ENCODE measurements at regions not wholly inside any gene's neighbourhood (a gene's known extent, or its start where the extent isn't known, plus 50 kb on each side); places are given as distances from the start of the nearest gene placed in this dataset.

GRCh38 chr3:8400911-8401310 lies 100.7 kb upstream of the LMCD1 start:
- no peak overlapping the region for H3K27ac ChIP-seq (ENCODE audit: low read length)
- no peak overlapping the region for H3K9ac ChIP-seq (ENCODE audit: low read length in 2 of 2)
- H3K4me3 ChIP-seq (ENCODE audit: low read length in 2 of 2) = no peak overlapping the region
- no peaks in the 10 kb centered on the region for H3K36me3 ChIP-seq (ENCODE audit: control insufficient read depth in 2 of 2, insufficient read depth in 2 of 2, low read length in 2 of 2)
- H3K4me1 ChIP-seq (ENCODE audit: control insufficient read depth, insufficient read depth, low read length) = no peaks in the 10 kb centered on the region
- no peaks in the 10 kb centered on the region for H3K27me3 ChIP-seq (ENCODE audit: control insufficient read depth in 1 of 2, insufficient read depth in 2 of 2, low read length in 2 of 2)
- peaks cover 3% of the 10 kb centered on the region in 2 donors for H3K9me3 ChIP-seq (ENCODE audit: control insufficient read depth in 2 of 2, low read length in 2 of 2)

GRCh38 chr3:8403996-8404395 lies 97.6 kb upstream of the LMCD1 start:
- Histone ChIP-seq H3K27ac (ENCODE audit: low read length) (no peak overlapping the region), H3K9ac (ENCODE audit: low read length in 2 of 2) (no peak overlapping the region), H3K4me3 (ENCODE audit: low read length in 2 of 2) (no peak overlapping the region), H3K4me1 (ENCODE audit: control insufficient read depth, insufficient read depth, low read length) (no peaks in the 10 kb centered on the region), H3K9me3 (ENCODE audit: control insufficient read depth in 2 of 2, low read length in 2 of 2) (peaks cover 3 to 9% of the 10 kb centered on the region in 2 donors), H3K27me3 (ENCODE audit: control insufficient read depth in 1 of 2, insufficient read depth in 2 of 2, low read length in 2 of 2) (no peaks in the 10 kb centered on the region), H3K36me3 (ENCODE audit: control insufficient read depth in 2 of 2, insufficient read depth in 2 of 2, low read length in 2 of 2) (no peaks in the 10 kb centered on the region)

GRCh38 chr3:8405144-8405543 lies 96.5 kb upstream of the LMCD1 start:
- Histone ChIP-seq H3K4me1 (ENCODE audit: control insufficient read depth, insufficient read depth, low read length) (no peaks in the 10 kb centered on the region), H3K27ac (ENCODE audit: low read length) (no peak overlapping the region), H3K9ac (ENCODE audit: low read length in 2 of 2) (no peak overlapping the region), H3K27me3 (ENCODE audit: control insufficient read depth in 1 of 2, insufficient read depth in 2 of 2, low read length in 2 of 2) (no peaks in the 10 kb centered on the region), H3K9me3 (ENCODE audit: control insufficient read depth in 2 of 2, low read length in 2 of 2) (peaks cover 3 to 9% of the 10 kb centered on the region in 2 donors), H3K4me3 (ENCODE audit: low read length in 2 of 2) (no peak overlapping the region), H3K36me3 (ENCODE audit: control insufficient read depth in 2 of 2, insufficient read depth in 2 of 2, low read length in 2 of 2) (no peaks in the 10 kb centered on the region)

GRCh38 chr3:8406479-8406878 lies 95.1 kb upstream of the LMCD1 start:
- H3K4me1 ChIP-seq (ENCODE audit: control insufficient read depth, insufficient read depth, low read length) = no peaks in the 10 kb centered on the region
- H3K36me3 ChIP-seq (ENCODE audit: control insufficient read depth in 2 of 2, insufficient read depth in 2 of 2, low read length in 2 of 2) = no peaks in the 10 kb centered on the region
- no peak overlapping the region for H3K27ac ChIP-seq (ENCODE audit: low read length)
- no peak overlapping the region for H3K9ac ChIP-seq (ENCODE audit: low read length in 2 of 2)
- peaks cover 3 to 9% of the 10 kb centered on the region in 2 donors for H3K9me3 ChIP-seq (ENCODE audit: control insufficient read depth in 2 of 2, low read length in 2 of 2)
- H3K4me3 ChIP-seq (ENCODE audit: low read length in 2 of 2) = no peak overlapping the region
- no peaks in the 10 kb centered on the region for H3K27me3 ChIP-seq (ENCODE audit: control insufficient read depth in 1 of 2, insufficient read depth in 2 of 2, low read length in 2 of 2)

- Histone ChIP-seq H3K36me3 (ENCODE audit: control insufficient read depth in 2 of 2, insufficient read depth in 2 of 2, low read length in 2 of 2) (no peaks in the 10 kb centered on the region), H3K27me3 (ENCODE audit: control insufficient read depth in 1 of 2, insufficient read depth in 2 of 2, low read length in 2 of 2) (no peaks in the 10 kb centered on the region), H3K4me3 (ENCODE audit: low read length in 2 of 2) (no peak overlapping the region), H3K27ac (ENCODE audit: low read length) (no peak overlapping the region), H3K9me3 (ENCODE audit: control insufficient read depth in 2 of 2, low read length in 2 of 2) (no peaks in the 10 kb centered on the region), H3K4me1 (ENCODE audit: control insufficient read depth, insufficient read depth, low read length) (no peaks in the 10 kb centered on the region), H3K9ac (ENCODE audit: low read length in 2 of 2) (no peak overlapping the region)
These were observed 88.2 kb upstream of the LMCD1 start for GRCh38 chr3:8413337-8413926.

GRCh38 chr3:8416965-8417364 lies 84.7 kb upstream of the LMCD1 start:
- Histone ChIP-seq H3K36me3 (ENCODE audit: control insufficient read depth in 2 of 2, insufficient read depth in 2 of 2, low read length in 2 of 2) (no peaks in the 10 kb centered on the region), H3K9ac (ENCODE audit: low read length in 2 of 2) (no peak overlapping the region), H3K27me3 (ENCODE audit: control insufficient read depth in 1 of 2, insufficient read depth in 2 of 2, low read length in 2 of 2) (no peaks in the 10 kb centered on the region), H3K4me3 (ENCODE audit: low read length in 2 of 2) (peak overlapping the region in 1 of 2 donors; percentile 27), H3K9me3 (ENCODE audit: control insufficient read depth in 2 of 2, low read length in 2 of 2) (no peaks in the 10 kb centered on the region), H3K4me1 (ENCODE audit: control insufficient read depth, insufficient read depth, low read length) (no peaks in the 10 kb centered on the region), H3K27ac (ENCODE audit: low read length) (no peak overlapping the region)

- Histone ChIP-seq H3K9me3 (ENCODE audit: control insufficient read depth in 2 of 2, low read length in 2 of 2) (peaks cover 7 to 10% of the 10 kb centered on the region in 2 donors), H3K4me1 (ENCODE audit: control insufficient read depth, insufficient read depth, low read length) (no peaks in the 10 kb centered on the region), H3K27me3 (ENCODE audit: control insufficient read depth in 1 of 2, insufficient read depth in 2 of 2, low read length in 2 of 2) (no peaks in the 10 kb centered on the region), H3K4me3 (ENCODE audit: low read length in 2 of 2) (no peak overlapping the region), H3K36me3 (ENCODE audit: control insufficient read depth in 2 of 2, insufficient read depth in 2 of 2, low read length in 2 of 2) (no peaks in the 10 kb centered on the region), H3K9ac (ENCODE audit: low read length in 2 of 2) (no peak overlapping the region), H3K27ac (ENCODE audit: low read length) (no peak overlapping the region)
These were observed 81.0 kb upstream of the LMCD1 start for GRCh38 chr3:8420612-8421011.

- Histone ChIP-seq H3K36me3 (ENCODE audit: control insufficient read depth in 2 of 2, insufficient read depth in 2 of 2, low read length in 2 of 2) (no peaks in the 10 kb centered on the region), H3K4me1 (ENCODE audit: control insufficient read depth, insufficient read depth, low read length) (no peaks in the 10 kb centered on the region), H3K9me3 (ENCODE audit: control insufficient read depth in 2 of 2, low read length in 2 of 2) (peaks cover 7 to 10% of the 10 kb centered on the region in 2 donors), H3K4me3 (ENCODE audit: low read length in 2 of 2) (no peak overlapping the region), H3K27me3 (ENCODE audit: control insufficient read depth in 1 of 2, insufficient read depth in 2 of 2, low read length in 2 of 2) (no peaks in the 10 kb centered on the region), H3K27ac (ENCODE audit: low read length) (no peak overlapping the region), H3K9ac (ENCODE audit: low read length in 2 of 2) (no peak overlapping the region)
These were observed 80.4 kb upstream of the LMCD1 start for GRCh38 chr3:8421267-8421666.

GRCh38 chr3:8421711-8422110 lies 79.9 kb upstream of the LMCD1 start:
- Histone ChIP-seq H3K27ac (ENCODE audit: low read length) (no peak overlapping the region), H3K9me3 (ENCODE audit: control insufficient read depth in 2 of 2, low read length in 2 of 2) (peaks cover 7 to 10% of the 10 kb centered on the region in 2 donors), H3K4me1 (ENCODE audit: control insufficient read depth, insufficient read depth, low read length) (no peaks in the 10 kb centered on the region), H3K9ac (ENCODE audit: low read length in 2 of 2) (no peak overlapping the region), H3K27me3 (ENCODE audit: control insufficient read depth in 1 of 2, insufficient read depth in 2 of 2, low read length in 2 of 2) (no peaks in the 10 kb centered on the region), H3K4me3 (ENCODE audit: low read length in 2 of 2) (no peak overlapping the region), H3K36me3 (ENCODE audit: control insufficient read depth in 2 of 2, insufficient read depth in 2 of 2, low read length in 2 of 2) (no peaks in the 10 kb centered on the region)

GRCh38 chr3:8423307-8423706 lies 78.3 kb upstream of the LMCD1 start:
- H3K9ac ChIP-seq (ENCODE audit: low read length in 2 of 2) = no peak overlapping the region
- no peaks in the 10 kb centered on the region for H3K36me3 ChIP-seq (ENCODE audit: control insufficient read depth in 2 of 2, insufficient read depth in 2 of 2, low read length in 2 of 2)
- H3K9me3 ChIP-seq (ENCODE audit: control insufficient read depth in 2 of 2, low read length in 2 of 2) = peaks cover 7 to 10% of the 10 kb centered on the region in 2 donors
- H3K27me3 ChIP-seq (ENCODE audit: control insufficient read depth in 1 of 2, insufficient read depth in 2 of 2, low read length in 2 of 2) = no peaks in the 10 kb centered on the region
- H3K27ac ChIP-seq (ENCODE audit: low read length) = no peak overlapping the region
- no peak overlapping the region for H3K4me3 ChIP-seq (ENCODE audit: low read length in 2 of 2)
- no peaks in the 10 kb centered on the region for H3K4me1 ChIP-seq (ENCODE audit: control insufficient read depth, insufficient read depth, low read length)

GRCh38 chr3:8424281-8424680 lies 77.3 kb upstream of the LMCD1 start:
- Histone ChIP-seq H3K4me3 (ENCODE audit: low read length in 2 of 2) (no peak overlapping the region), H3K27me3 (ENCODE audit: control insufficient read depth in 1 of 2, insufficient read depth in 2 of 2, low read length in 2 of 2) (no peaks in the 10 kb centered on the region), H3K9ac (ENCODE audit: low read length in 2 of 2) (no peak overlapping the region), H3K4me1 (ENCODE audit: control insufficient read depth, insufficient read depth, low read length) (no peaks in the 10 kb centered on the region), H3K36me3 (ENCODE audit: control insufficient read depth in 2 of 2, insufficient read depth in 2 of 2, low read length in 2 of 2) (no peaks in the 10 kb centered on the region), H3K27ac (ENCODE audit: low read length) (no peak overlapping the region), H3K9me3 (ENCODE audit: control insufficient read depth in 2 of 2, low read length in 2 of 2) (peaks cover 7 to 10% of the 10 kb centered on the region in 2 donors)

Measured in stomach smooth muscle (tissue), 2 donors.